Right atrium auricular region (tissue), 2 donors: ENCODE measurements at regions not wholly inside any gene's neighbourhood (a gene's known extent, or its start where the extent isn't known, plus 50 kb on each side); places are given as distances from the start of the nearest gene placed in this dataset.

ENCODE experiments used
- DNase-seq: peaks from one replicate; pipeline ENCODE4 v3.0.0-alpha.2; 2019; ENCODE audit warnings: low spot score
- H3K27ac ChIP-seq, 2 donors: fragments of 200-600 bp; sonication (generic); 1 replicate in 1 of 2; 2 replicates in 1 of 2; pipeline ENCODE4 v1.5.1; 2016 to 2019
- H3K27me3 ChIP-seq, 2 donors: fragments of 200-600 bp; sonication (generic); one replicate each; pipeline versions ENCODE4 v1.5.1 to v1.6.0; 2017 to 2019
- H3K36me3 ChIP-seq: fragments of 200-600 bp; sonication (generic); one replicate; pipeline ENCODE4 v1.5.1; 2016
- H3K4me1 ChIP-seq, 2 donors: fragments of 200-600 bp; sonication (generic); one replicate each; pipeline versions ENCODE4 v1.5.1 to v1.6.0; 2017 to 2019
- H3K4me3 ChIP-seq, 2 donors: fragments of 200-600 bp; sonication (generic); 1 replicate in 1 of 2; 2 replicates in 1 of 2; pipeline ENCODE4 v1.5.1; 2017 to 2019; ENCODE audit warnings: mild to moderate bottlenecking in 1 of 2, moderate library complexity in 1 of 2
- H3K9me3 ChIP-seq, 2 donors: fragments of 200-600 bp; sonication (generic); one replicate each; pipeline ENCODE4 v1.5.1; 2019
- TF ChIP-seq, protein P1 (sequence below), 2 donors: fragments of 200-600 bp; sonication (generic); IDR thresholded peaks; one replicate each; pipeline ENCODE4 v1.5.1; 2019; ENCODE audit warnings: antibody characterized with exemption in 2 of 2

DNA sequence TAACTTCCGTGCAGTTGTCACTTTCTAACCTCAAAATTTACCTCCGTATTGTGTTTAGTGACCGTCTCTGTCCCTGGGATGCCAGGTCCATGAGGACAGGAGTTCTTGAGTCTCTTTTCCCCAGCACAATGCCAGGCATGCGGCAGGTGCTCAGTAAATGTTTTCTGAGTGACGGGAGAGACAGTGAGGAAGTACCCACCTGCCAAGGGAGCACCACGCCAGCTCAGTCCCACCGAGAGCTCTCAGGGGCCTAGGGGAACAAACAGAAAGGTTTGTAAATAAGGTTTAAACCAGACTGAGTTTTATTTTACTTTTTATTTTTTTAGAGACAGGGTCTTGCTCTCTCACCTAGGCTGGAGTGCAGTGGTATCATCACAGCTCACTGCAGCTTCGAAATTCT is 81.5 kb upstream of the NKX1-1 start:
- Histone ChIP-seq H3K27ac (no peak overlapping the region), H3K4me1 (no peaks in the 10 kb centered on the region), H3K9me3 (peaks cover 3 to 34% of the 10 kb centered on the region in 2 donors), H3K36me3 (no peaks in the 10 kb centered on the region), H3K4me3 (no peak overlapping the region), H3K27me3 (no peaks in the 10 kb centered on the region)
- TF ChIP-seq, protein P1, sequence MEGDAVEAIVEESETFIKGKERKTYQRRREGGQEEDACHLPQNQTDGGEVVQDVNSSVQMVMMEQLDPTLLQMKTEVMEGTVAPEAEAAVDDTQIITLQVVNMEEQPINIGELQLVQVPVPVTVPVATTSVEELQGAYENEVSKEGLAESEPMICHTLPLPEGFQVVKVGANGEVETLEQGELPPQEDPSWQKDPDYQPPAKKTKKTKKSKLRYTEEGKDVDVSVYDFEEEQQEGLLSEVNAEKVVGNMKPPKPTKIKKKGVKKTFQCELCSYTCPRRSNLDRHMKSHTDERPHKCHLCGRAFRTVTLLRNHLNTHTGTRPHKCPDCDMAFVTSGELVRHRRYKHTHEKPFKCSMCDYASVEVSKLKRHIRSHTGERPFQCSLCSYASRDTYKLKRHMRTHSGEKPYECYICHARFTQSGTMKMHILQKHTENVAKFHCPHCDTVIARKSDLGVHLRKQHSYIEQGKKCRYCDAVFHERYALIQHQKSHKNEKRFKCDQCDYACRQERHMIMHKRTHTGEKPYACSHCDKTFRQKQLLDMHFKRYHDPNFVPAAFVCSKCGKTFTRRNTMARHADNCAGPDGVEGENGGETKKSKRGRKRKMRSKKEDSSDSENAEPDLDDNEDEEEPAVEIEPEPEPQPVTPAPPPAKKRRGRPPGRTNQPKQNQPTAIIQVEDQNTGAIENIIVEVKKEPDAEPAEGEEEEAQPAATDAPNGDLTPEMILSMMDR (IDR thresholded peaks at IDR 0.05) = no peak
- DNase-seq = no peak

GRCh38 chr4:1487106-1487505 is 80.9 kb upstream of the NKX1-1 start:
- Histone ChIP-seq H3K4me1 (no peaks in the 10 kb centered on the region), H3K27me3 (no peaks in the 10 kb centered on the region), H3K4me3 (no peak overlapping the region), H3K9me3 (peaks cover 3 to 40% of the 10 kb centered on the region in 2 donors), H3K36me3 (no peaks in the 10 kb centered on the region), H3K27ac (no peak overlapping the region)
- DNase-seq = no peak
- TF ChIP-seq, protein P1 (IDR thresholded peaks at IDR 0.05) = no peak

- TF ChIP-seq, protein P1 (IDR thresholded peaks at IDR 0.05) = no peak
- Histone ChIP-seq H3K9me3 (peaks cover 3 to 58% of the 10 kb centered on the region in 2 donors), H3K27ac (no peak overlapping the region), H3K4me1 (no peaks in the 10 kb centered on the region), H3K27me3 (no peaks in the 10 kb centered on the region), H3K36me3 (no peaks in the 10 kb centered on the region), H3K4me3 (no peak overlapping the region)
- no peak for DNase-seq
Observed at GRCh38 chr4:1485280-1485679, 79.0 kb upstream of the NKX1-1 start.

GRCh38 chr4:1480720-1481119 is 74.5 kb upstream of the NKX1-1 start:
- TF ChIP-seq, protein P1 (IDR thresholded peaks at IDR 0.05) = no peak
- Histone ChIP-seq H3K4me3 (no peak overlapping the region), H3K4me1 (no peaks in the 10 kb centered on the region), H3K27ac (no peak overlapping the region), H3K9me3 (peaks cover 0 to 57% of the 10 kb centered on the region in 2 donors), H3K36me3 (no peaks in the 10 kb centered on the region), H3K27me3 (no peaks in the 10 kb centered on the region)
- DNase-seq = no peak

GRCh38 chr4:1479454-1479853 is 73.2 kb upstream of the NKX1-1 start:
- no peak for DNase-seq
- Histone ChIP-seq H3K27ac (no peak overlapping the region), H3K4me1 (no peaks in the 10 kb centered on the region), H3K36me3 (no peaks in the 10 kb centered on the region), H3K9me3 (peaks cover 0 to 45% of the 10 kb centered on the region in 2 donors), H3K27me3 (no peaks in the 10 kb centered on the region), H3K4me3 (no peak overlapping the region)
- TF ChIP-seq, protein P1 (IDR thresholded peaks at IDR 0.05) = no peak

DNA sequence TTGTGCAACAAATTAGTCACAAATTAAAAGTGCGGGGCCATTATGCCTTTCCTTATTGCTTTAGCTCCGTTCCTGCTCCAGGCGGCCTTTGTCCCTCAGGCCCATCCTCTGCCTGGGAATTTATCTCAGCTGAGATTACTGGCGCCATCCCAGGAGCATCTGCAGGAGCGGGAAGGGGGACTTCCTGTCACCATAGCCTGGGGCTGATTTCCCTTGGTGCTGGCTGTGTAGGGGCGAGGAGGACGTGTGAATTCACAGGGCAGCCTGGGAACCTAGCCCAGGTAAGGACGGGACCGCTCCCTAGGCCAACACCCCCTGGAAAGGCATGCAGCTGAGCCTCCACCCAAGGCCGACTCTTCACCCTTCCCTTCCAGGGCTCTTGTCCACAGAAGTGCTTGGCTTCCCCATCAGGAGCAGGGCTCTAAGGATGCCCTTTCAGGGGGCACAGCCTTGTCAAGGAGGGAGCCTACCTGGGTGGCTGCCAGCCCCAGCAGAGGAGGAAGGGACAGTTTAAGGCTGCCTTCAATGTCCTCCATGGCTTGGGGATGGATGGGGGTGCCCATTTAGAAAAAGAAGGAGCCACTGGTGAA is 72.6 kb upstream of the NKX1-1 start:
- DNase-seq = no peak
- peaks cover 0 to 40% of the 10 kb centered on the region in 2 donors for H3K9me3 ChIP-seq
- no peaks in the 10 kb centered on the region for H3K36me3 ChIP-seq
- H3K4me3 ChIP-seq = no peak overlapping the region
- TF ChIP-seq, protein P1 (IDR thresholded peaks at IDR 0.05) = no peak
- no peaks in the 10 kb centered on the region for H3K27me3 ChIP-seq
- no peak overlapping the region for H3K27ac ChIP-seq
- H3K4me1 ChIP-seq = no peaks in the 10 kb centered on the region
